GM23248 (cell line): ENCODE measurements at regions not wholly inside any gene's neighbourhood (a gene's known extent, or its start where the extent isn't known, plus 50 kb on each side); places are given as distances from the start of the nearest gene placed in this dataset.

Experiments used
- EZH2 ChIP-seq: fragments of 200-600 bp; sonication (generic); IDR thresholded peaks from 2 replicates; pipeline ENCODE4 v1.6.1; 2018; ENCODE audit warnings: antibody characterized with exemption, mild to moderate bottlenecking; ENCODE audit not compliant: insufficient read depth, poor library complexity, severe bottlenecking
- EZH2phosphoT487 ChIP-seq: fragments of 200-600 bp; sonication (generic); IDR thresholded peaks from 2 replicates; pipeline ENCODE4 v1.6.1; 2018; ENCODE audit warnings: antibody characterized with exemption, moderate library complexity, mild to moderate bottlenecking, low read depth; ENCODE audit not compliant: insufficient read depth

- TF ChIP-seq EZH2phosphoT487 (no peak), EZH2 (no peak)
These were observed 61.3 kb downstream of the UBE2NL start for GRCh38 chrX:143945171-143945570.
